ENCODE measurements at regions not wholly inside any gene's neighbourhood (a gene's known extent, or its start where the extent isn't known, plus 50 kb on each side); places are given as distances from the start of the nearest gene placed in this dataset.
"Not testable (repeated sequence)": the region's sequence is repeated elsewhere in the genome, so short reads cannot be mapped to it uniquely, and the experiment has no call there.

- TF ChIP-seq, protein P1, sequence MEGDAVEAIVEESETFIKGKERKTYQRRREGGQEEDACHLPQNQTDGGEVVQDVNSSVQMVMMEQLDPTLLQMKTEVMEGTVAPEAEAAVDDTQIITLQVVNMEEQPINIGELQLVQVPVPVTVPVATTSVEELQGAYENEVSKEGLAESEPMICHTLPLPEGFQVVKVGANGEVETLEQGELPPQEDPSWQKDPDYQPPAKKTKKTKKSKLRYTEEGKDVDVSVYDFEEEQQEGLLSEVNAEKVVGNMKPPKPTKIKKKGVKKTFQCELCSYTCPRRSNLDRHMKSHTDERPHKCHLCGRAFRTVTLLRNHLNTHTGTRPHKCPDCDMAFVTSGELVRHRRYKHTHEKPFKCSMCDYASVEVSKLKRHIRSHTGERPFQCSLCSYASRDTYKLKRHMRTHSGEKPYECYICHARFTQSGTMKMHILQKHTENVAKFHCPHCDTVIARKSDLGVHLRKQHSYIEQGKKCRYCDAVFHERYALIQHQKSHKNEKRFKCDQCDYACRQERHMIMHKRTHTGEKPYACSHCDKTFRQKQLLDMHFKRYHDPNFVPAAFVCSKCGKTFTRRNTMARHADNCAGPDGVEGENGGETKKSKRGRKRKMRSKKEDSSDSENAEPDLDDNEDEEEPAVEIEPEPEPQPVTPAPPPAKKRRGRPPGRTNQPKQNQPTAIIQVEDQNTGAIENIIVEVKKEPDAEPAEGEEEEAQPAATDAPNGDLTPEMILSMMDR (IDR thresholded peaks at IDR 0.05; ENCODE audit: extremely low read depth, missing control alignments) = no peak
- no peak for DNase-seq (ENCODE audit: low spot score)
Observed at GRCh38 chr5:4579679-4580078, 560.5 kb upstream of the ADAMTS16 start.

DNA sequence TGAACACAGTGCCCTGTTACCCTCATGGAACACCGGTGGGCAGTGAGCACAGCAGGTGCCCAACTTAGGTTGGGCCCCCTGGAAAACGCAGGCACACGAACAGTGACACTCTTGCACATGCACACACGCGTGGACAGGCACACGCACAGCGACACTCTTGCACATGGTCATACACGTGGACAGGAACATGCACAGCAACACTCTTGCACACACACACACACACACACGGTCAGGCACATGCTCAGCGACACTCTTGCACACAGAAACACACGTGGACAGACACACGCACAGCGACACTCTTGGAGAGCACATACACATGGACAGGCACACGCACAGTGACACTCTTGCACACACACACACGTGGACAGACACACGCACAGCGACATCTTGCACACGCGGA lies 559.4 kb upstream of the ADAMTS16 start:
- no peak for DNase-seq (ENCODE audit: low spot score)
- TF ChIP-seq, protein P1 (IDR thresholded peaks at IDR 0.05; ENCODE audit: extremely low read depth, missing control alignments) = no peak

GRCh38 chr5:4581289-4581688 lies 558.8 kb upstream of the ADAMTS16 start:
- TF ChIP-seq, protein P1 (IDR thresholded peaks at IDR 0.05; ENCODE audit: extremely low read depth, missing control alignments) = no peak
- no peak for DNase-seq (ENCODE audit: low spot score)

- no peak for DNase-seq (ENCODE audit: low spot score)
- TF ChIP-seq, protein P1 (IDR thresholded peaks at IDR 0.05; ENCODE audit: extremely low read depth, missing control alignments) = no peak
Observed at GRCh38 chr5:4584982-4585381, 555.1 kb upstream of the ADAMTS16 start.

DNA sequence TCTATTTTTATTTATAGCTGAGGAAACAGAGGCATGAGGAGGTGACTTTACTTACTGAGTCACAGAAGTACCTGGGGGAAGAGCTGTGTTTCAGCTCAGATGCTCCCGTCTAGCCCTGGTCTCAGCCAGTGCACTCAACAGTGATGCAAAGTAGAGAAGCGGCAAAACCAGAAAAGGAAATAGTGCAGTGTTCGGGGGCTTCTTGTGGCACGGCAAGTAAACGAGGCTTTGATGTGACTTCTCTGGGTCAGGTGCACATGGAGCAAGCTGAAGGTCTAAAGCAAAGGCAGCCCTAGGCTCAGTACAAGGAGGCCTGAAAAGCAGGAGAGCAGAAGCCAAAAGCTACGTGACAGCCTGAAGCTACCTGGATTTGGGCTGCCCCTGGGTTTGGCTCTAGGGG lies 526.7 kb upstream of the ADAMTS16 start:
- TF ChIP-seq, protein P1 (IDR thresholded peaks at IDR 0.05; ENCODE audit: extremely low read depth, missing control alignments) = no peak
- no peak for DNase-seq (ENCODE audit: low spot score)

GRCh38 chr5:4614088-4614487 lies 526.0 kb upstream of the ADAMTS16 start:
- TF ChIP-seq, protein P1 (IDR thresholded peaks at IDR 0.05; ENCODE audit: extremely low read depth, missing control alignments) = no peak
- DNase-seq (ENCODE audit: low spot score) = no peak

GRCh38 chr5:4615369-4615768 lies 524.8 kb upstream of the ADAMTS16 start:
- not testable (repeated sequence) for DNase-seq (ENCODE audit: low spot score)

DNA sequence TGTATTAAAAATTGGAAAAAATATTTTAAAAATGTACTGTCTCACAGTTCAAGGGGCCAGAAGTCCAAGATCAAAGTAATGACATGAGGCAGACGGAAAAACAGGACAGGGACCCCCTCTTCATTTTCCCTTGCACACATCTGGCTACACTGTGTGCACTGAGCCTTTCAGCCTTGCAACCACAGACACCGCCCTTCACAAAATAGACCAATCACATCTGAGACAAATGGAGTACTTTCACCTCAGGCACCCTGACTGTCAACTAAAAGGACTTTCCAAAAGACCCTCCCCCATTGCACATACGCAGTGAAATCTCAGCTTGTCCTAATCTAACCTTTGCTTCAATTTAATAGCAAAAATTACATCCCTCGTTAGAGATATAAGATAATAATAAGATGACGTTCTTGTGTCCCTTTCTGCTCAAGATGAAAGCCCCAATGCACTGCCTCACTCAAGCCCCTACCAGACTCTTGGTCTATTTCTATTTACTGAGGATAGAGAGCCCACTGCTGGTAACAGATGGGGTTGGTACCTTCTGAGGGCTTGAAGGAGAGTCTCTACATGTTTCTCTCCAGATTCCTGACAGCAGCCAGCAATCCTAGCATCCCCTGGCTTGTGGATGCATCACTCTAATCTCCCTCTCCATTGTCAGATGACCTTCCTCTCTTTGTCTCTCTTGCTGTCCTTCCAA lies 514.8 kb upstream of the ADAMTS16 start:
- no peak for DNase-seq (ENCODE audit: low spot score)
- TF ChIP-seq, protein P1 (IDR thresholded peaks at IDR 0.05; ENCODE audit: extremely low read depth, missing control alignments) = no peak

All from GM20000 (cell line).